Stomach (tissue), 4 donors: ENCODE measurements at regions not wholly inside any gene's neighbourhood (a gene's known extent, or its start where the extent isn't known, plus 50 kb on each side); places are given as distances from the start of the nearest gene placed in this dataset.

ENCODE experiments used
- CTCF ChIP-seq, 7 experiments: fragments of 450-650 bp in 4 of 7; fragments of 200-600 bp in 3 of 7; sonication (generic) in 3 of 7; IDR thresholded peaks; one replicate each; pipeline ENCODE4 v1.5.1; 2016 to 2019; ENCODE audit warnings: antibody characterized with exemption in 7 of 7, control low read depth in 2 of 7, mild to moderate bottlenecking in 1 of 7
- POLR2A ChIP-seq, 4 donors: fragments of 450-650 bp; IDR thresholded peaks; one replicate each; pipeline ENCODE4 v1.6.1; 2016; ENCODE audit warnings: antibody characterized with exemption in 4 of 4, control low read depth in 2 of 4, mild to moderate bottlenecking in 1 of 4, moderate library complexity in 1 of 4

GRCh38 chr2:155389224-155389623 lies 690.7 kb downstream of the KCNJ3 start:
- TF ChIP-seq CTCF (IDR thresholded peaks at IDR 0.05), result no peak
- TF ChIP-seq POLR2A (IDR thresholded peaks at IDR 0.05), result no peak
